Inflammatory macrophage (primary cell): ENCODE measurements at regions not wholly inside any gene's neighbourhood (a gene's known extent, or its start where the extent isn't known, plus 50 kb on each side); places are given as distances from the start of the nearest gene placed in this dataset.

Experiments
- DNase-seq, 2 donors: peaks; one replicate each; pipeline ENCODE4 v3.0.0-alpha.2; 2020 to 2022

GRCh38 chr6:120211955-120212792 lies 862.6 kb upstream of the MAN1A1 start:
- DNase-seq = no peak

GRCh38 chr6:120202878-120203277 lies 853.3 kb upstream of the MAN1A1 start:
- no peak for DNase-seq

DNA sequence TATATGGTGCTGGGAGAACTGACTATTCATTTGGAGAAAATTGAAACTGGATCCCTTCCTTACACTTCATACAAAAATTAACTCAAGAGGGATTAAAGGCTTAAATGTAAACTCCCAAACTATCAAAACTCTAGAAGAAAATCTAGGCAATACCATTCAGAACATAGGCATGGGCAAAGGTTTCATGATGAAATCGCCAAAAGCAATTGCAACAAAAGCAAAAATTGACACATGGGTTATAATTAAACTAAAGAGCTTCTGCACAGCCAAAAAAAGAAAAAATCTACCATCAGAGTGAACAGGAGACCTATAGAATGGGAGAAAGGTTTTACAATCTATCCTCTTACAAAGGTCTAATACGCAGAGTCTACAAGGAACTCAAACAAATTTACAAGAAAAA lies 851.3 kb upstream of the MAN1A1 start:
- no peak for DNase-seq

DNA sequence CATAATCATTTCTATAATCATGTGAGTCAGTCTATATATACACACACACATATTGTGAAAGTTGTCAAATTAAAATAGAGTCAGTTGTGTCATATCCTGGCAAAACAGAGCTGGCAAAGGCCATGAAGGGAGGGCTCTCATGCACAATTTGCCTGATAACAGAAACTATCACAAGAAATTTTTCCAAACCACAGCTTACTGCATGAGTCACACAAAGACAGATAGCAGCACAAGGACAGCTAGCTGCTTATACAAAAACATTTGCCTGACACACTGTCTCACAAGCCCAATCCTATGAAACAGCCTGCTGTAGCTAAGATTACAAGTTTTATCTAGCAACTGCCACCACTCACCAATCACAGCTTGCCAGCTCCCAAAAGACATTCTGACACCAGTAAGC lies 848.5 kb upstream of the MAN1A1 start:
- no peak for DNase-seq

DNA sequence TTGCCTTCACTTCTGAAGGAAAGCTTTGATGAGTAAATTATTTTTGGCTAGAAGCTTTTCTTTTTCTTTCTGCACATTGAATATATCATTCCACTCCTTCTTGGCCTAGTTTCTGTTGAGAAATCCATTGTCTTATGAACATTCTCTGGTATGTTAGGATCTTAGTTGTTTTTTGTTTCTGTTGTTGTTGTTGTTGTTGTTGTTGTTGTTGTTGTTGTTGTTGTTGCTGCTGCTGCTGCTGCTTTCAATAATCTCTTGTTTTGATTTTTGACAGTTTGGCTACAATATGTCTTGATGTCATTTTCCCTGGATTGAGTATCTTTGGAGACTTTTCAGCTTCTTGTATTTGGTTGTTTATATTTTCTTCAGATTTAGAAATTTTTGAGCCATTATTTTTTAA lies 836.5 kb upstream of the MAN1A1 start:
- no peak for DNase-seq

GRCh38 chr6:120173250-120173649 lies 823.7 kb upstream of the MAN1A1 start:
- DNase-seq = no peak

GRCh38 chr6:120164531-120164930 lies 815.0 kb upstream of the MAN1A1 start:
- DNase-seq = no peak

DNA sequence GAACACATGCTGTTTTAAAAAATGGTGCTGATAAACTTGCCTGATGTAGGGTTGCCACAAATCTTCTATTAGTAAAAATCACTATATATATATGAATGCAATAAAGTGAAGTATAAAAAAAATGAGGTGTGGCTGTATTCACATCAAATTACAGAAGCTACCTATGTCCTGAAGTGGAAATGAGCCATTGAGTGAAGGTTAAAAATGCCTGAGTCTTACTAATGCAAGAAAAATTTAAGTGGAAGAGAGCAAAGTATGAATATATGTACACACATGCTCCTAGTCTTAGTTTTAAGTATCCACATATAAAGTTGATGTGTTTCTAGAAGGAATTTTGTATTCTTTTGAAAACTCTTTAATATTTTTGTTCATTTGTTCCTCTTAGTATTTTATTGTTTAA lies 808.3 kb upstream of the MAN1A1 start:
- DNase-seq = no peak

- DNase-seq = no peak
These were observed 797.7 kb upstream of the MAN1A1 start for GRCh38 chr6:120147071-120147871.

DNA sequence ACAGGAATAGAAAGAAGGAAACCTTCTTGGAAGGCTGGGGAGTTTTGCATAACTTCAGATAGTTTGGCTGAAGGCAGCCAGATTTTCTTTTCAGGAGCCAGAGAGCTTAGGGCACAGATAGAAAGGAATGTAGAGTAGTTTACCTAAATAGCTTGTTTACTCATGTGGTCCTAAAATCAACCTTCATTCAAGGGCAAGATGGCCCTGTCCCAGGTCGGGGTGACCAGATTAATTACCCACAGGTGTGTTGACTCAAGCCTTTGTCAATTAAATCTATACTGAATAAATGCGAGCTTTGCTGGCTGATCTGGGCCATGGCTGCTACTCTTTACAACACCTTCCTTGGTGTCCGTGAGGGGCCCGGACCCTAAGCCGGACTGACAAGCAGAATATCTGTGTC lies 792.0 kb upstream of the MAN1A1 start:
- no peak for DNase-seq

- DNase-seq = no peak
These were observed 787.9 kb upstream of the MAN1A1 start for GRCh38 chr6:120137492-120137891.

GRCh38 chr6:120129228-120129627 lies 779.7 kb upstream of the MAN1A1 start:
- no peak for DNase-seq

DNA sequence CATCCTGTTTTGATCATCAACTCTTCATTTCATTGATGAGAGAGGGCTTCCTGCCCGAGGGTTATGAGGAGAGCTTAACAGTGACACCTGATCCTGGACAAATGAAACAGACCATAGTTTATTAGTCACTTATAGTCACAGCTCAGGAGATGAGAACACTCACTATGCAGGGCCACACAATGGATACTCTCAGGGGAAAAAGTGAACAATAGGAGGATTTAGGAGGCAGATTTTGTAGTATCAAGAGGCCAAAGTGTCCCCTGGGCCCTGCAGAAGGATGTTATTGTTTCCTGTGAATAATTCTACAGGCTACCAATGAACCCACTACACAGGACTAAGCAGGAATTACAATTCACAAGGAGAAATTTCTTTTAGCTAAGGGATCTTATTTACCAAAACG lies 772.8 kb upstream of the MAN1A1 start:
- DNase-seq = no peak

DNA sequence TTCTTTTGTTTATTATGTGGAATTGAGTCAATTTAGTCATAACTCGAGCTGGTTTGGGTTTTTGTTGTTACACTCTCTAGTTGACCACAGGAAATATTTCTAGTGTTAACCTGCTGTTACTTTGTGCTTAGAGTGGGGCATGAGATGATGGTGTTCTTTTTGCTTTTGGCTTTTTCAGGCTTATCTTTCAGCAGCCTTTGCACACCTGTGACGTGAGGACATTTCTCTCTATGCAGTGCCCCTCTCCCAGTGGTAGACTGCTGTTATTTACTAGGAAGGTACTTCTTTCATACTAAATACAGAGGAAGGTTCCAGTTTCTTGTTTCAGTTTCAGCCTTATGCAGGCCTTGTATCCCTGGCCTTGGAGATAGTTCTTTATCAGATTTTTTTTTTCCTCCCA lies 766.8 kb upstream of the MAN1A1 start:
- no peak for DNase-seq

DNA sequence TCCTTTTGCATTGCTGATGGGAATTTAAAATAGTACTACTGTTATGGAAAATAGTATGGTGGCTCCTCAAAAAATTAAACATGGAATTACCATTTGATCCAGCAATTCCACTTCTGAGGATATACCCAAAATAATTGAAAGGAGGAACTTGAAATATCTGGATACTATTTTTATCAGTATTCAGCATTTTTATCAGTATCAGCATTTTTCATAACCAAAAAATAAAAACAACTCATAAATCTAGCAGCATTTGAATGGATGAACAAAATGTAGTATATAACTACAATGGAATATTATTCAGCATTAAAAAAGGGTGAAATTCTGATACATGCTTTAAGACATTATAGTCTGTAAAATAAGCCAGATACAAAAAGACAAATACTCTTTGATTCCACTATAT lies 763.4 kb upstream of the MAN1A1 start:
- no peak for DNase-seq

DNA sequence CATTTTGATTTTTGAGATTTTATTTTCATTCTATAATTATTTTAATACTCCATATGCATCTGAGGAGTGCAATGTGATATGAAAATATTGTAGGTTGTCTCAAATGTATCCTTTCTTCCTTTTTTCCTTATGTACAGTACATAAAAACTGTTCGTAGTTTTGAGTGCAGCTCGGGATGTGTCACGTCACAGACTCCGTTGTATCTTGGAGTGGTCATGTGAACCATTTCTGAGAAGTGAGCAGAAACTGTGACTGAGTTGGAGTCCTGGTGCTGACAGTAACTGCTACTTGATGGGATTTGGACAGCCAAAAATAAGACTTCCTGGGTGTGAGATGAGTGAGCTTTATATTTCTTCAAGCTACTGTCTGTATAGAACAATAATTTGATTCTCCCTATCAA lies 761.4 kb upstream of the MAN1A1 start:
- no peak for DNase-seq

- DNase-seq = no peak
These were observed 758.7 kb upstream of the MAN1A1 start for GRCh38 chr6:120108061-120108795.

GRCh38 chr6:120103618-120104017 lies 754.1 kb upstream of the MAN1A1 start:
- no peak for DNase-seq

GRCh38 chr6:120096696-120097260 lies 747.2 kb upstream of the MAN1A1 start:
- no peak for DNase-seq

- DNase-seq = peak in 1 of 2 donors; percentile 4
These were observed 733.6 kb upstream of the MAN1A1 start for GRCh38 chr6:120083186-120083585.

DNA sequence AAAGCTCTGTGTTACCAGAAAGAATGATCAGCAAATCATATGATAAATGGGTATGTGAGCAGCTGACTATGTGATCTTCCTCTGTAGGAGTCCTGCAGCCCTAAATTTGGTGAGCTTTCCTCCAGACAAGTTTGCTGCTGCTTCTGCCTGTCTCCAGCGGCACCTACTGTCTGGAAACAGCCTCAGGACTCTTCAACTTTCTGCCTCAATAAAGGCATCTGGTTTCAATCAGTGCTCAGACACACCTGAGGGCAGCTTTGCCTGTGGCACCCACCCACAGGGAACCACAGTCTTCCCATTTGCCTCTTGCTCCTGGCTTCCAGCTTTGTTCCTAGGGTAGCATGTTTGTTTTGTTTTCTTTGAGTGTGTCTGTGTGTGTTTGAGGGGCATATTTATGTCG lies 727.9 kb upstream of the MAN1A1 start:
- DNase-seq = peak in 1 of 2 donors; percentile 4

DNA sequence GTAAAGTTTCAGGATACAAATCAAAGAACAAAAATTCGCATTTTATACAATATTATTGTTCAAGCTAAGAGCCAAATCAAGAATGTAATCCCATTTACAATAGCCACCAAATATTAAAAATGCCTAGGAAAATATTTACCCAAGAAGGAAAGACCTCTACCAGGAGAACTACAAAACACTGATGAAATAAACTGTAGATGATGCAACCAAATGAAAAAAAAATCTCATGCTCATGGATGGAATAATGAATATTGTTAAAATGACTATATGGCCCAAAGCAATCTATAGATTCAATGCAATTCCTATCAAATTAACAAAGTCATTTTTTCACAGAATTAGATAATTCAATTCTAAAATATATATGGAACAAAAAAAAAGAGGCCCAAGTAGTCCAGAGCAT lies 708.8 kb upstream of the MAN1A1 start:
- no peak for DNase-seq

GRCh38 chr6:120056085-120056484 lies 706.5 kb upstream of the MAN1A1 start:
- DNase-seq = peak; percentile 18 to 23
